ENCODE measurements at regions not wholly inside any gene's neighbourhood (a gene's known extent, or its start where the extent isn't known, plus 50 kb on each side); places are given as distances from the start of the nearest gene placed in this dataset.
"Not testable (repeated sequence)": the region's sequence is repeated elsewhere in the genome, so short reads cannot be mapped to it uniquely, and the experiment has no call there.

DNA sequence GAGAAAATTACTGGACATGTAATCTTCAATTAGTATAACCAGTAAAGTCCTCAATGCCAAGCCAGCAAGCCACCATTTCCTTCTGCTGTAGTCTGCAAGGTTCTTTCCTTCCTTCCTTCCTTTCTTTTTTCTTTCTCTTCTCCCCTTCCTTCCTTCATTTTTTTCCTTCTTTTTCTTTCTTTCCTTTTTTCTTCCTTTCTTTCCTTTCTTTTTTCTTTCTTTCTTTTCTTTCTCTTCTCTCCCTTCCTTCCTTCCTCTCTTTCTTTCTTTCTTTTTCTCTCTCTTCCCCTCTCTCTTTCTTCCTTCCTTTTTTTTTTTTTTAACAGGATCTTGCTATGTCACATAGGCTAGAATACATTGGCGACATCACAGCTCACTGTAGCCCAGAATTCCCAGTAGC, 369.8 kb downstream of the SEMA3D start:
- DNase-seq (ENCODE audit: low spot score): no peak

DNA sequence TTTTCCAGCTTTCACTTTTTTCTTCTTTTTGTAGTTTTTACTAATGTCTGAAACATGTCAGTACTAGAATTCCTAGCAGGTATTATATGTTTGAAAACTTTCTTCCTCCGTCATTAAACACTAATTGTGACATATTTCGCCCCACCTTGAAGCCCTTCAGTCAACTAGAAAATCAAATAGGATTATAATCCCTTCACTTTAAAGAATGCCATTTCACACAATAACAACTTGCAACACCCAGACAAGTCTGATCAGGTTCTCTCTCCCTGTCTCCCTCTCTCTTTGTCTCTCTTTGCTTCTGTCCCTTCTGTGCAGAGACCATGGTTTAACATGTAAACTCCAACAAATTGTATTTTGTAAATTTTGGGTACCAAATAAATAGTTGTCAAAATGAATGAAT, 373.5 kb downstream of the SEMA3D start:
- no peak for DNase-seq (ENCODE audit: low spot score)

DNA sequence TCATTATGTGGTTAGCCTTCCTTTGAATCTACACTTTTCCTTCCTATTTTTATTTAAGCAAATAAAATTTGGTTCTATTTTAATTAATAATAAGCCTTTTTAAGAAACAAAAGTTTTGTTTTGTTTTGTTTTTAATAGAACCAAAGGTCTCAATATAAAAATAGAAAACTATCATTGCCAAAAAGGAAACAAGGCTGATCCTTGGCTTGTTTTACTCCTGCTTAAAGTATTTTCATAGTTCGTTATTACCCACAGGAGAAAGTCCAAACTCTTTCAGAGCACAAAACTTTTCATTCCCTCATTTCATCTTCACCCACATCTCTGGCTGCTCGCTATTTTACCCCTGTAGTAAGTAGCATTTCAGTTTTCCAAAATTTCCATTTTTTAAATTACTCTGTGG, 374.8 kb downstream of the SEMA3D start:
- no peak for DNase-seq (ENCODE audit: low spot score)

DNA sequence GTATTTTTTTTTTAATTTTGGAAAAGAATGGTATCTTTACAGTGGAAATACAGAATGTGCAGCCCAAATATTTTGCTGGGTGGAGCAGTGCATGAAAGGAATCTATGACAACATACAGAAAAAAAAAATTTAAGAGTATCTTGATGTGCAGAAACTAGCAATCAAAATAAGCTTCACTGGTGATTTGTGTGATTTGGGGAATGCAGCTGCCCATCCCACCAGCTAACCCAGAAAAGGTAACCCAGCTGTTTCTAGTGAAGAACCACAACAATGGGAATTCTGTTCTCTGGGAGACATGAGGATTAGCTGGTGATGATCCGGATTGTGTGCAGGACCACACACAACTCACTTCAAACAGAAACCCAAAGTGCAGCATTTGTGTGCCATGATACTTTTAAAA, 375.5 kb downstream of the SEMA3D start:
- DNase-seq (ENCODE audit: low spot score): no peak

DNA sequence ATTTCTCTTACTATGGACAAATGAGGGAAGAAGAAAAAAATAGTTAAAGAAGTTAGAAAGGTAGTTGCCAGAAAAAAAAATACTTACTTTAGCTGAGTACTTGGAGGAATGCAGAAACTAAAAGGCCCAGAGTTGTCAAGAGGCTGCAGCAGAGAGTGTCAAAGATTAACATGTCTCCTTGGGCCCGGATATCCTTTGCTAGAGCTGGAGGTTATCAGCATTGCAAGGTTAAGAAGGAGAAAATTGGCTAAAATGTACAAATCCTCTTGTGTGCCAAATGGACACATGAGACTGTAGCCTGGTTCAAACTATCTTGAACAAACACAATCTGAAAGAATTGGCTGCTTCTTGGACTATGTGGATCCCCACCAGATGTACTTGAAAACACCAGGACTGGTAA, 377.0 kb downstream of the SEMA3D start:
- DNase-seq (ENCODE audit: low spot score): no peak

DNA sequence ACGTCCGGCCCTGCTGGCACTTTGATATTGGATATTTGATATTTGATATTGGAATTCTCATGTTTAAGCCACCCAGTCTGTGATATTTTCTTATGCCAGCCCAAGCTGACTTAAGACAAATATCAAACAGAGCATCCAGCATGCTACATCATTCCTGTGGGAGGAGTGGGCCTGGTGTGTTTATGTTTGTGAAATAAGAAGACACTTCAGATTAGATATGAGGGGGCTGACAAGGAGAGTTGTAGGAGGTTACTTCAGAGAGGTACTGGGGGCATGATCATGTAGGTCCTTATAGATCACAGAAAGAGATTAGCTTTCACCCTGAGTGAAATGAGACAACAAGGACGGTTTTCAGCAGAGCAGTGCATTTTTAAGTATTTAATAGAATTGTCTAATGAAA, 382.9 kb downstream of the SEMA3D start:
- DNase-seq (ENCODE audit: low spot score): no peak

DNA sequence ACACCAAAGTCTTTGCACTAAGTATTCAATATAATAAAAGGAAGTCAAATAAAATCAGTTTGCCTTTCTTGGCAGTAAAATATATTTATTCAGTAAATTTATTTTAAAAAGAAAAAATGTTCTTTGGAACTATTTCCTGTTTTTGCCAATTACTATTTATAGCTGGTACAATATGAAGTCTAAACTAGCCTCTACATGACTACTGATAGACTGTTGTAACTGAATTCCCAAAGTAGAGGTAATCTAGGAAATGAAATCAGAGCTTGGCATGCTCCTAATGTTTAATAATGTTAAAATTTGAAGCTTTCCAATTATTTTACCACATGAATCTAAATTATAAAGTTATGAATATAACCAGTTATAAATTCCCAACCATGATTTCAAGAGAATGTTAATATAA, 385.5 kb downstream of the SEMA3D start:
- no peak for DNase-seq (ENCODE audit: low spot score)

DNA sequence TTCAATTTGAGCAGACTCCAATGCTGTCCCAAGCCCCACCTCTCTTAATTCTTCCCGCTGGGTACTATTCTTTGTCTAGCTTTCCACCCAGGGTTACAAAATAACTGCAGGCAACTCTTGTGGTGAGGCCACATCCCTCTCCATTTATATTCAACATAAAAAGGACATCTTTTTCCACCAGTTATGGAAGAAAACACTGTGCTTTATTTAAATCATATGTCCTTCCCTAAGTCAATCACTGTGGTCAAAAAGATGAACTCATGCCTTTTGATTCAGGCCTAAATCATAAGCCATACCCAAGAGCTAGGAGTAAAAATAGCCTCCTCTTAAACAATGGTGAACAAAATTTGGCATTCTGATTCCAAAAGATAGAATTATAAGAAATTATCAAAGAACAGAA, 386.0 kb downstream of the SEMA3D start:
- no peak for DNase-seq (ENCODE audit: low spot score)

DNA sequence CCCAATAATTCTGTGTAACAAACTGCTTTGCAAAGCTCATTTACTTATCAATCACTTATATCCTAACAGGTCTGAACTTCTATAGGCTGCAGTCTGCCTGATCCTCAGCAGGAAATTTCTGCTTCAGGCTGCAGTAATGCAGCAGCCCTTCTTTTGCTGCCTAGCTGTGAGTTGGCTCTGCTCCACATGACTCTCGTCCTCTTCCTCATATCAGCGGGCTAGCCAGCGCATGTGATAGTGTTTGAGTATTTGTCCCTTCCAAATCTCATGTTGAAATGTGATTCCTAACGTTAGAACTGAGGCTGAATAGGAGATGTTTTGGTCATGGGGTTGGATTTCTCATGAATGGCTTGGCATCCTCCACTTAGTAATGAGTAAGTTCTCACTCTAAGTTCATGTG, 387.8 kb downstream of the SEMA3D start:
- DNase-seq (ENCODE audit: low spot score): no peak

DNA sequence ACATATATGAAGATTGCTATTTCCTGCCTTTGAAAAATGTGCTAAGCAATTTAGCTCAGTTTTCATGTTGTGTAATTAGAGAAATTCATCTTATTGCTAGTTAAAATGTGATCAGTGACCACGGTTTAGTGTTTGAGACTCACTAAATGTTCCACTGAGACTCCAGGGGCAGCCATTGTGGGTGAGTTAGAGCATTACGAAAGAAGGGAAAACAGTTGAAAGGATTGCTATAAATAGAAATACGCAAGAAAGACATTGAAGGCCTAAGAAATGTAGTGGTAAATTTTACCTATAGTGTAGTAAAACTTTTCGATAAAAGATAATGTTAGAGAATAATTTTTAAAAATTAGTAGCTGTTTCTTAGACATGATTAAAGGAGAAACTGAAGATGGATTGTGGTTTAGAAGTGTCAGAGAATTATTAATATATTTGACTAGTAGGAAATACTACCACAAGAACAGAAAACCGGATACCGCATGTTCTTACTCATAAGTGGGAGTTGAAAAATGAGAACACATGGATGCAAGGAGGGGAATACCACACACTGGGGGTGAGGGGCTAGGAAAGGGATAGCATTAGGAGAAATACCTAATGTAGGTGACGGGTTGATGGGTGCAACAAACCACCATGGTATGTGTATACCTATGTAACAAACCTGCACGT, 394.5 kb downstream of the SEMA3D start:
- no peak for DNase-seq (ENCODE audit: low spot score)

DNA sequence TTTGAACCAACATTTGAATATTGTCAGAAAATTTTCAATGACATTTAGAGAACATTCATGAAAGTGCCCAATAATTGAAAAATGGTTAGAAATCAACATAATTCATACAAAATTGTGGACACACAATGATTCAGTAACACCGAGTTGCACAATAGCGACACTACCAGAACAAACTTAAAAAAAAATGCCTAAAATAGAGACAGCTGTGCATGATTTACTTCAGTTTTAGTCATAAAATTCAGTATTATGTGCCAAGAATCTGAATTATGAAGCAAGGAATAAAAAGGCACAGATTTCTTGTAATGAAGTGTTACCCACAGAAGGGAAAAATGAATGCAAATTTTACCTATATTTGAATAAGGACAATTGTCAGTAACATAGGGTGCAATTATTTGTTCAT, 396.0 kb downstream of the SEMA3D start:
- no peak for DNase-seq (ENCODE audit: low spot score)

DNA sequence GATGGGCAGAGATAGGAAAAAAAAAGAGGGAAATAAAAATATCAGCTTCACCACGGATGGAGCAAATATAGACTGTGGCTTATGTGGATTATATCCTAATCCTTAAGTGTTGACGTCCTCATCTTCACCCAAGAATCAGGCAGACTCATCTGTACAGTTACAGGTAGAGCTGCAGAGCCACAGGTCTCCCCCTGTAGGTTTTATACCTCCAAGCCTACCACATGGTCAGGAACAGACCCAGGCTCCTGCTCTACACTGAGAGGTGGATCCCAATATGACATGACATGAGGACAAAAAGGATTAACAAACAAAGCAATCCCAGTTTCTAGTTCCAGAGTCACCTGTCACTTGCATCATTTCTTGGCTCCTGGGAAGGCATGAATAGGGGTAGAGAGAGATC, 400.8 kb downstream of the SEMA3D start:
- no peak for DNase-seq (ENCODE audit: low spot score)

DNA sequence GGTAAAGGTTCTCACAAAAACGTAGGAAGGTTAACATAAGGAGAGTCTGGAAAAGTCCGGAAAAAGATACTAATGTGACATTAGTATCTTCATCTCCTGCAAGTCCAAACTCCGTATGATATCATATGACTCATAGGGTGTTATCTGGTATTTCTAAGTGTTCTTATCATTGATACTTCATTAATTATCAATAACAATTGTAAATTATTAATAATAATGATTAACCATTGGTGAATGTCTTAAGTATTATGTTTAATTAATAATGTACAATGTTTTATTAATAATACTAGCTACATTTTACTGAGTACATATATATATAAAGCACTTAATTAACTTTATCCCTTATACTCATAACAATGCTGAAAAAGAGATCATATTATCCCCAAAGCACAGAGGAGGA, 402.4 kb downstream of the SEMA3D start:
- DNase-seq (ENCODE audit: low spot score): no peak

DNA sequence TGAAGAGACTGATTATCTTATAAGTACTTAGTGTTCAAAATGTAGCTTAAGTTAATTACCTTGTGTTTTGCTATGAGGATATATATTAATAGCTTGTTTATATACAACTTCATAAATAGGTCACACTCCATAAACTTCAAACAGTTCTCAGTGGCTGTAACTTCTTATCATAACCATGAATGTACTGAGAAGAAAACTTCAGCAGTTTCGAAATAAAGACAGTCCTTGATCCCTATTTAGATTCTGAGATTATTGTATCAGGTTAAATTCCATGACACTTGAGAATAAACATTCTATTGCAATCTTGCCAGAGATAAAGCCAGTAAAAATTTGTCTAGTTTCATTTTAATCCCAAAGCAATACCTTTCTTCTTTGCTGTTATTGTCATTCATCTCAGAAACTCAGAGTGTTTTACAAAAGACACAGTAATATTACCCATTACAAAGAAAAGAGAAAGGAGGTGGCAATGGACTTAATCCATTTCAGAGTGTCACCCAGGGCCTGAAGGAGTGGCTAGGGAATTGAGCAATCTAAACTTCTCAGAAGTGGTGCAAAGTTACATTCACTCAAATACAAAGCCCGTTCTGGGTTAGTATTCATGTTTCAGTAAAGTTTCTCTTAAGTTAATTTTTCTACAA, 403.6 kb downstream of the SEMA3D start:
- DNase-seq (ENCODE audit: low spot score): no peak

DNA sequence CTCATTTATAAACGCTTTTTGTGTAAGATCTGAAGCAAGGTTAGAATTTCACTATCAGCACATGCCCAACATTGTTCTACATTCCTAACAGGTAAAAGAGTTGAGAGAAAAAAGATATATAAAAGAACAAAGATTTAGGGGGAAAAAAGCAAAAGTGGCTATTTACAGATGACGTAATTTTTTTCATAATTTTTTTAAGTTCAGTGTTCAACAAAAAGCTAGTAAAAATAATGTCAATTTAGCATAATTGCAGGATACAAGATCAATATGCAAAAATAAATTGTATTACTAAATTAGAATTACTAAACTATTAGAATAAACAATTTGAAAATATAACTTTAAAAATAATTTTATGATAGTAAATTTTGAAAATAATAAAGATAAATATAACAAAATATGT, 405.0 kb downstream of the SEMA3D start:
- no peak for DNase-seq (ENCODE audit: low spot score)

DNA sequence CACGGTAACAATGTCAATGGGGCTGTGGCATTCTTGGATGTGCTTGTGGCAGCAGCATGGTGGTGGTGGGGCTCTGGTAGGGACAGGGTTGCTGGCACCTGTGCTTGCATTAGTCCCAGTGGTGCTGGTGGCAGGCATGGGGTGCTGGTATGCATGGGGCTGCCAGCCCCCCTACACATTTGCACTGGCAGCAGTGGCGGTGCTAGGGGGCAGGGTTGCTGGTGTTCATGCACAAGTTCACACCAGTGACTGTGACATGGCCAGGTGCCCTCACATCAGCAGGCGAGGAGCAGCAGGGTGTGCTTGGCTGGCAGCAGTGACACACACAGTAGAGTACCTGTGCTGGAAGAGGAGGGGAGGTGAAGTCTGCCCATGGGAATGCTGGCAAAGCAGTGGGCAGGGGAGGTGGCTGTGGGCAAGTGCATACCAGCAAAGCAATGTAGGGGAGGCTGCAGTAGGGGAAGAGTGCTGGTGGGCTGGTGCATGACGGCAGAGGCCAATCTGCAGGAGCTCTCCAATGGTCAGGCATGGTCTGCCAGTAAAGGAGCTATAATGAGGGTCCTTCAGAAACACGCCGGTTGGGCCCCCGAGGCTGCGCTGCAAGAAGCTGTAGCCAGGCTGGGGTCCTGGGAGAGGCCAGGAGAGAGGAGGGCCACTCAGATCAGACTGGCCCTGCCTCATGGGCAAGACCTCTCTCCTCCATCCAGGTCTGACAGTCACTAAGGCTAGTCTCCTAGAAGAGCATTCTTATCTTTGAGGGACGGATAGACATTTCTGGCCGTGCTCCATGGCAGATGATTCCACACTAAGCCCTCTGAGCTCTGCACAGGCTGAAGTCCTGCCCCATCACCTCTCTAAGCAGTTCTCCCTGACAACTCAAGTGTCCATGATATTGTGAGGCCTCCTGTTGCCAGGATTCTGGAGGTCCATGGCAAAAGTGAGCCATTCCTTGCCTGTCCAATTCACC, 406.4 kb downstream of the SEMA3D start:
- no peak for DNase-seq (ENCODE audit: low spot score)

DNA sequence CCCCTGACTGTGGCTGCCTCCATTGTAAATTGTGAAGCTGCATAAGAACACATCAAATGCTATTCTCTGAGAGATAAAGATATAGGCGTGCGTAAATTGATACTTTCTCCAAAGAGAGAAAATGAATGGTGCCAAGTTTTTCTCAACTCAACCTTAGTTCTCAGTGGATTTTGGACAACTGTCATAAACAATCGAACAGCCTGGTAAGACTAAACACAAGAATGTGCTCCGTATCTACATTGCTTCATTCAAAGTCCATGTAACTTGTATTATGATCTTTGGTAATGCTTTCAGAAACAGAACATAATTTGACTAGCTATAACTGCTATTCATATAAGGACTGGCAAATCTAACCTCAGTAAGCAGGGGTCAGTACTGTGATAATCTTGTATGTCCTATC, 429.1 kb downstream of the SEMA3D start:
- no peak for DNase-seq (ENCODE audit: low spot score)

DNA sequence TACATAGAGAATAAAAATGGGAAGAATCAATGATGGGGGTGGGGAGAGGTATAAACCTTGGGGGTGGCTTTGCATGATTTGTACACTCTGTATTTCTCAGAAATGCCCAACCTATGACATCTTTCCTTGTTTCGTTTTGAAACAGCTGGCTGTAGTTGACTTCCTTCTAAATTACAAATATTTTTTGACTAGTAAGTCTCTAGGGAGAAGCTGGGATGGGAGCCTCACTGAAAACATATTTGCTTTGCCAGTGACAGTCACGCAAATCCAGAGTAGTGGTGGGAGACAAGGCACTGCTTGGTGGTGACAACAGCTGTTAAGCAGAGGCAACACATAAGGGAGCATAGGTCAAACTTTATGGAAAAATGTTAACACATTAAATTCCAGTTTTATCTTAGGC, 440.5 kb downstream of the SEMA3D start:
- DNase-seq (ENCODE audit: low spot score): no peak

DNA sequence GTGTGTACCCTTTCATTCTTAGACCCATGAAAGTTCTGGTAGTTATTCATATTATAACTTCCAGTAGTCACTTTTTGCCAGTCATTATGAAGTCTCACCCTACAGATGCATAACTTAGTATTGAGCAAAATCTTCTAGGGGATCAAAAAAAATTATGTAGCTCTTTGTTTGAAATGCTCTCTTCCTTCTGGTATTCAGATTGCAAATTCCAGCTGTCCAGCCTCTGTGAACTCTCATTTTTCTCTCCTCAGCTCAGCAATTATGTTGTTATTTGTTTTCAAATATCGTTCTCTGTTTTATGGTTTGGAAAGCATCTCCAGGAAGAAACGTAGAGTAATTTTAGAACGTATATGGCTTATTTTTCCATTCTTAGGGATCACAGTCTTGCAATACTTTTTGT, 442.5 kb downstream of the SEMA3D start:
- no peak for DNase-seq (ENCODE audit: low spot score)

DNA sequence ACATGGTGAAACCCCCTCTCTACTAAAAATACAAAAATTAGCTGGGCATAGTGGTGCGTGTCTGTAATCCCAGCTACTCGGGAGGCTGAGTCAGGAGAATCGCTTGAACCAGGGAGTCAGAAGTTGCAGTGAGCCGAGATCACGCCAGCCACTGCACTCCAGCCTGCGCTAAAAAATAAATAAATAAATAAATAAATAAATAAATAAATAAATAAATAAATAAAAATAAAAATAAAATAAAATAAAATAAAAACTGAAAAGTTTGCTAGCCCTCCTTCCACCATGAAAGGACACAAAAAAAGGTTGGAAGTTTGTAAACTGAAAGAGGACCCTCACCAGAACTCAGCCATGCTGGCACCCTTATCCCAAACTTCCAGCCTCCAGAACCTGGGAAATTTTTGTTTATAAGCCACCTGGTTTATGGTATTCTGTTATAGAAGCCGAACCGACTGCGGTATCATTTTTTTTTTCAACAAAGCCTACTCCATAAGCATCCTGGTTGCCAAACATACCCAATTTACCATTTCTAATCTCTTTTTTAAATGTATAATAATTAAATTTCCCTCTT, 448.2 kb downstream of the SEMA3D start:
- no peak for DNase-seq (ENCODE audit: low spot score)

DNA sequence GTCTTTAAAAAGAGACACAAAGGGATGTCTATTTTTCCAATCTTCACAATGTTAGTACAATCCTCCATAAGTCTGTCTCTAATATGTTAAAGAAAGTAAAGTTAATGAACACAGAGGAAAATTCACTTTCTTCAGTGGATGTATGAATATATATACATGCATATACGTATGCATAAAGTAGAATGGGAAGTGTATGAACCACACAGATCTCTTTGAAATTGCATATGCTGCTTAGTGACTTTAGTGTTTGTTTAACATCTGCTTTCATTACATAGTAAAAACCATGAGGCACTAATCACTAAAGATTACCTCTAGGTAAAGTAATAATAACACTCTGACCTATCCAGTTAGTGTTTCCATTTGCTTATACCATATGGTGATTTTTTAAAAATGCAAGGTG, 451.2 kb downstream of the SEMA3D start:
- no peak for DNase-seq (ENCODE audit: low spot score)

DNA sequence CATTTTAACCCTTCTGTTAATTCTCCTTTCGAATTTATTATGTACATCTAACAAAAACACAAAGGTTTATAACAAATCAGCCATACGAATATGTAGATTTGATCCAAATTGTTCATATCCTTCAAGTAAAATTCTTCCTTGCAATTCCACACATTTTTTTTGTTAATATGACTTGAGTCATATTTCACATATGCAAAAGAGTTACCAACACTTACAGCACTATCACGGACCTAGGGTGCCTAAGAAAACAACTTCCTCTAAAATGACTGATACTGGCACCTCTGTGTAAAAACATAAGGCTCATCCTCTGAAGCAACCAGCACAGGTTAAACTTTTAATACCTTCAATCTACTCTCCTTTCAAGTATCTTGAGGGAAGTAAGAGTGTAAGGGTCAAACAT, 451.8 kb downstream of the SEMA3D start:
- no peak for DNase-seq (ENCODE audit: low spot score)

DNA sequence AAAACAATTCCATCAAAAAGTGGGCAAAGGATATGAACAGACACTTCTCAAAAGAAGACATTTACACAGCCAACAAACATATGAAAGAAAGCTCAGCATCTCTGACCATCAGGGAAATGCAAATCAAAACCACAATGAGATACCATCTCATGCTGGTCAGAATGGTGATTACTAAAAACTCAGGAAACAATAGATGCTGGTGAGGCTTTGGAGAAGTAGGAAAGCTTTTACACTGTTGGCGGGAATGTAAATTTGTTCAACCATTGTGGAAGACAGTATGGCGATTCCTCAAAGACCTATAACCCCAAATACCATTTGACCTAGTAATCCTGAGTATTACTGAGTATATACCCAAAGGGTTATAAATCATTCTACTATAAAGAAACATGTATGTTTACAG, 452.9 kb downstream of the SEMA3D start:
- not testable (repeated sequence) for DNase-seq (ENCODE audit: low spot score)

Measured in LoVo (cell line).